CD4-positive, alpha-beta memory T cell (primary cell): ENCODE measurements at regions not wholly inside any gene's neighbourhood (a gene's known extent, or its start where the extent isn't known, plus 50 kb on each side); places are given as distances from the start of the nearest gene placed in this dataset.

Source experiments
- CTCF ChIA-PET: fragments of 350-600 bp; sonication (Branson Sonifier 250); formaldehyde crosslinking; loops from one replicate; lab custom pipeline; 2021; ENCODE audit warnings: inconsistent platforms; ENCODE audit not compliant: partially characterized antibody; lab: Charles Lee
- POLR2A ChIA-PET: fragments of 350-600 bp; sonication (Branson Sonifier 250); formaldehyde crosslinking; loops from one replicate; lab custom pipeline; 2021; ENCODE audit not compliant: partially characterized antibody; lab: Charles Lee
- DNase-seq, 5 donors: peaks; one replicate each; pipeline versions ENCODE4 v3.0.0 to v3.0.0-alpha.2; 2020 to 2022; ENCODE audit warnings: mixed read lengths in 1 of 5
- H3K27ac ChIP-seq: one replicate; pipeline ENCODE4 v1.7.0; 2013; ENCODE audit warnings: low read depth, low read length
- H3K27me3 ChIP-seq: 2 replicates; pipeline ENCODE4 v1.7.0; 2013; ENCODE audit warnings: mild to moderate bottlenecking, low read length, moderate library complexity; ENCODE audit not compliant: insufficient read depth
- H3K36me3 ChIP-seq: 2 replicates; pipeline ENCODE4 v1.7.0; 2013; ENCODE audit warnings: mild to moderate bottlenecking, low read length, moderate library complexity; ENCODE audit not compliant: insufficient read depth
- H3K4me1 ChIP-seq: 2 replicates; pipeline ENCODE4 v1.7.0; 2013; ENCODE audit warnings: mild to moderate bottlenecking, low read length, moderate library complexity; ENCODE audit not compliant: insufficient read depth
- H3K4me3 ChIP-seq, 2 donors: one replicate each; pipeline ENCODE4 v1.7.0; 2013; ENCODE audit warnings: low read length in 2 of 2, mild to moderate bottlenecking in 1 of 2
- H3K9me3 ChIP-seq, 2 donors: one replicate each; pipeline ENCODE4 v1.7.0; 2013; ENCODE audit warnings: low read length in 2 of 2, control low read depth in 1 of 2; ENCODE audit not compliant: control insufficient read depth in 1 of 2
- H3K27ac Mint-ChIP-seq, 7 donors: one replicate each; pipeline ENCODE4 v1.8.0; 2020 to 2021; ENCODE audit warnings: mixed read lengths in 7 of 7, mild to moderate bottlenecking in 6 of 7, inconsistent platforms in 3 of 7, moderate library complexity in 3 of 7
- H3K27me3 Mint-ChIP-seq, 2 donors: one replicate each; pipeline ENCODE4 v1.8.0; 2020 to 2021; ENCODE audit warnings: mixed read lengths in 2 of 2
- H3K36me3 Mint-ChIP-seq, 2 donors: one replicate each; pipeline ENCODE4 v1.8.0; 2020 to 2021; ENCODE audit warnings: mixed read lengths in 2 of 2, inconsistent platforms in 1 of 2, mild to moderate bottlenecking in 1 of 2
- H3K4me1 Mint-ChIP-seq, 4 donors: one replicate each; pipeline ENCODE4 v1.8.0; 2020 to 2021; ENCODE audit warnings: mixed read lengths in 4 of 4, mild to moderate bottlenecking in 1 of 4
- H3K4me3 Mint-ChIP-seq, 8 donors: one replicate each; pipeline ENCODE4 v1.8.0; 2020 to 2021; ENCODE audit warnings: mixed read lengths in 8 of 8, mild to moderate bottlenecking in 7 of 8, moderate library complexity in 6 of 8, inconsistent platforms in 3 of 8
- H3K9me3 Mint-ChIP-seq, 8 donors: one replicate each; pipeline ENCODE4 v1.8.0; 2020 to 2021; ENCODE audit warnings: mixed read lengths in 8 of 8, mild to moderate bottlenecking in 5 of 8, inconsistent platforms in 3 of 8, moderate library complexity in 1 of 8
- intact Hi-C: fragments of 100-400 bp; cut with micrococcal nuclease; formaldehyde crosslinking; loops from one replicate; pipeline ENCODE4 v1.15.1; 2023

DNA sequence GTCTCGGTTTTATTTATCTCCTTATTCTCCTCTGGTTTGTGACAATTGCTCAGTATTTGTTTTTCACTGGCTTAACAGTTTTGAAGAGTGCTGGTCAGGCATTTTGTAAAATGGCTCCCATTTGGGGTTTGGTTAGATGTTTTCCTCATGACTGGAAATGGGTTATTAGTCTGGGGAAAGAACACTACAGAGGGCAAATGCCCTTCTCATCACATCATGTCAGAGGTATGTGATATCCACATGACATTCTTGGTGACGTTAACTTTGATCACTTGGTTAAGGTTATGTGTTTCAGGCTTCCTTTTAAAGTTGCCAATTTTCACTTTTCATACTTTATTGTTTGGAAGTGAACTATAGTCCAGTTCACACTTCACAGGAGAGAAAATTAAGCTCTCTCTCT is 74.8 kb upstream of the KLHL1 start:
- H3K36me3 ChIP-seq: no peaks in the 10 kb centered on the region
- DNase-seq: no peak
- Mint-ChIP-seq H3K36me3 (no peaks in the 10 kb centered on the region), H3K27ac (no peak overlapping the region), H3K27me3 (no peaks in the 10 kb centered on the region), H3K4me3 (no peak overlapping the region), H3K4me1 (no peaks in the 10 kb centered on the region), H3K9me3 (peaks cover 0 to 6% (median 0%) of the 10 kb centered on the region in 8 donors)
- ChIA-PET POLR2A (no interaction called here), CTCF (no interaction called here)
- H3K9me3 ChIP-seq: no peaks in the 10 kb centered on the region
- H3K27me3 ChIP-seq: no peaks in the 10 kb centered on the region
- H3K4me1 ChIP-seq: no peaks in the 10 kb centered on the region
- H3K4me3 ChIP-seq: no peak overlapping the region
- no peak overlapping the region for H3K27ac ChIP-seq
- intact Hi-C loops: no loop called here
